CD4-positive, alpha-beta T cell treated with Interleukin-4 for 1 hour (primary cell): ENCODE measurements at regions not wholly inside any gene's neighbourhood (a gene's known extent, or its start where the extent isn't known, plus 50 kb on each side); places are given as distances from the start of the nearest gene placed in this dataset.

Experiments used
- DNase-seq, 2 donors: peaks; one replicate each; pipeline ENCODE4 v3.0.0-alpha.2; 2020 to 2022

- DNase-seq: no peak
Measured at GRCh38 chr2:163367825-163368582, 367.8 kb downstream of the FIGN start.

DNA sequence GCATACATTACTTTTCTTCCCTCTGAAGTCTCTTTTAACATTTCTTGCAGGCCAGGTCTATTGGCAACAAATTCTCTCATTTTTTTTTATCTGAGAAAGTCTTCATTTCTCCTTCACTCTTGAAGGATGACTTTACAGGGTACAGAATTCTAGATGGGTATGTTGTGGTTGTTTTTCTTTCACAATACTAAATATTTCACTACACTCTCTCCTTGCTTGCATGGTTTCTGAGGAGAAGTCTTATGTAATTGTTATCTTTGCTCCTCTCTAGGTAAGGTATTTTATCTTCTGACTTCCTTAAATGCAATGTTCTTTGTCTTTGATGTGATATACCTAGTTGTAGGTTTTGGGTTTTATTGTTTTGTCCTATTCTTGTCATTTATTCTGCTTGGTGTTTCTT, 371.1 kb downstream of the FIGN start:
- no peak for DNase-seq

DNA sequence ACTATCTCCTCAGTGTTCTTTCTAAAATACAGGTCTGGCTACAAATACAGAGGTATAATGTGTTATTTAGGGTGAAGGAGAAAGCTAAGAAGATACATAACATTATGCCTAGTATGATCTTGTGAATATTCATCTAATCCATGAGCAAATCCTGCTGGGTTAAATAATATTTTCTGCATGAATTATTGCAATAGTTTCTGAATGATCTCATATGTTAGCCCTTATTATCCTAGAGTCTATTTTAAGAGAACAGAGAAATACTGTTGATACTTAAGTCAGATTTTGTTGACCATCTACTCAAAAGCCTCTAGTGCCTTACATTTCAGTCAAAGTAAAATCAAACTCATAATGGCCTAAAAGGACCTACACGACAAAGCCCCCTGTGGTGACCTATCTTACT, 382.3 kb downstream of the FIGN start:
- DNase-seq: no peak

- DNase-seq: no peak
Measured at GRCh38 chr2:163351966-163352365, 383.8 kb downstream of the FIGN start.

DNA sequence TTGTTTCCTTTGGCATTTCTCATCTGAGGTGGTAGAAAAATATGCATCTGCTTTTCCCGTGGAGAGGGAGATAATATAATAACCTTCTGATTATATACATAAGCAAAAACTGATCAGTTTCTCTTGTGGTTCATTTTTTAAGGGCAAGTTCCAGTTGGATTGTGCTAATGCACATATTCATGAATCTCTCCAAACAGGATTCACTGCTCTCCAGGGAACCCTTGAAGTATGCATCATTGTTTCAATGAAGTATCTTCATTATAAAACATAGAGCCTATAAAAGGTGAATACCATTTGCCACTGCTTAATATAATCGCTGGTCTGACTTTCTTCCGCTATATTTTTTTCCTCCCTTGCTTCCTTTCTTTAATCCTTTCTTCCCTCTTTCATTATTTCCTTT, 384.7 kb downstream of the FIGN start:
- DNase-seq: no peak

GRCh38 chr2:163348857-163349380, 386.9 kb downstream of the FIGN start:
- peak in 1 of 2 donors; percentile 3 for DNase-seq

- no peak for DNase-seq
Measured at GRCh38 chr2:163347982-163348856, 387.6 kb downstream of the FIGN start.

DNA sequence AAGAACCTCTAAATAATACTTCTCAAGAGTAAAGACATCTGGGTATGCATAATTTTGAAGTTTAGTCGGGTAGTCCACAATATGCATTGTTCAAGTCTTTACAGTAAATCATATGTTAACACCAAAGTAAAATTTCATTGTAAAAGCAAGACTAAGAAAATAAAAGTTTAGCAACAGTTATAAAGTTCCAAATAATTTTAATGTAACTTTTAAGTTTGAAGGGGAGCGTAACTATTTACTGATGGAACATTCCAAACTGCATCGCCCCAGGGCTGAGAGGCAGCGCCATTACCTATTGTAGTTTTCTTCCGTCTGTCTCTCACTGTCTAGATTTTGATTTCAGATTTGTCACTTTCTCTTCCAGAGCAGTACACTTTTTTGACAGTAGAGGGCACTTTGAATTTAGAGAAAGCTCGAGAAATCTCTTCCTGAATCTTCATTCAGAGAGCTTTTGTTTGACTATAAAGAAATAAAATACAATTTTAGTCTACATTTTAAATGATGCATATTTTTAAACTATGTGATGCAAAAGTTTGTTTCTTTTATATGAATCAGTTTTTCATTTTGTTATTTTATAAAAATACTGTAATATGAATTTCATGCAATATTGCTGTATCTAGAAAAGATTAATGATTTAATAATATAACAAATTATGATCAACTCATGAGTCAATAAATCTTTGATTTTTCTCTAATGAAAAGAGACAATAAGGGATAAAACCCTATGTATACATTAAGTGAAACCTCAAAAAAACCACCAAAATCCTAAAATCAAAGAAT, 389.8 kb downstream of the FIGN start:
- peak in 1 of 2 donors; percentile 6 for DNase-seq

DNA sequence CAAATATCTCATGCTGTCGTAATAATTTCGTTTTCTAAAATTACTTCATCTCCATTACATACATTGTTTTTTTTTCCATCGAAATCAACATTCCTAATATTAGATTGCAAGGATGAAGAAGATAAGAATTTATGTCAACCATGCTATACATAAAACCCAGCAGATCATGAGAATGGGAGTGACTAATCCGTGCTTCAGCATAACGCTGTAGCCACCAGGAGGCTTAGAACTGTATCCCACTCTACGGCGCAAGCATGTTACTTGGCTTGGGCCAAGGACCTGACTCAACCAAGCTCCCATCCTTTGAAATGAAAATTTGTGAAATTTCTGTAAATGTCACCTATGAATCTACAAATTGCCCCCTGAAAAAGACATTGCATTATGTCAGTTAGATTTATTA, 392.5 kb downstream of the FIGN start:
- no peak for DNase-seq

- no peak for DNase-seq
Measured at GRCh38 chr2:163341426-163341825, 394.4 kb downstream of the FIGN start.

- no peak for DNase-seq
Measured at GRCh38 chr2:163338270-163338669, 397.5 kb downstream of the FIGN start.

- DNase-seq: no peak
Measured at GRCh38 chr2:163324677-163325076, 411.1 kb downstream of the FIGN start.

DNA sequence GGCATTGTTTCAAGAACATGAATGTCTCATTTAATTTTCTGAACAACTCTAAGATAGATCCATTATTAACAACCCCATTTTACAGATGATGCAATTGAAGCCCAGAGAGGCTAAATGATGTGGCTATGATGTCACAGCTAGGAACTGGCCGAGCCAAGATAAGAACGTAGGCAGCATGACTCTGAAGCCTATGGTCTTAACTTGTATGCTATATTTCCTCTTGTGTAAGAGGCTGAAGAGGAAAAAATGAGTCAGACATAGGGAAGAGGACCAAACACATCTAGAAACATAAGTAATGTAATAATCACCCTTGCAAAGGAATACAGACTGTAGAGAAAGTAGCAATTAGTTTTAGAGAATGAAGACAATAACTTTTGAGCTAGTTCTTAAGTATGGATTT, 416.8 kb downstream of the FIGN start:
- no peak for DNase-seq

DNA sequence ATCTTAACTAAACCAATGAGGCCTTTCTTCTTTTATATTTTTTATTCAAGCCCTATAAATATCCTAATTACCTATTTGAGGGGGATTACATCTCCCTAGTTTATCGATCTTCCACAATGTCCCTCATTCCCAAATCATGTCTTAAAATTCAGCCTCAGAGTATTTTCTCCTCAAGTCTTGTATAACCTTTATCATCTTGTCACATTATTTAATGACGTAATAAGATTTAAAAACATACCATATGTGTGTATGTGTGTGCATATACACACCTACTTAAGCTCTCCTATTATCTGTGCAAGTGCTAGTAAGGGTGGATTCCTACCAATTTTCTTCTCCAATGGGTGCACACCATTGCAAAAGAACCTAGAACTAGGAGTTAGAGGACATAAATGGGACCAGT, 421.1 kb downstream of the FIGN start:
- DNase-seq: no peak

- no peak for DNase-seq
Measured at GRCh38 chr2:163312713-163313112, 423.1 kb downstream of the FIGN start.

- no peak for DNase-seq
Measured at GRCh38 chr2:163306647-163307046, 429.2 kb downstream of the FIGN start.

GRCh38 chr2:163302141-163302540, 433.7 kb downstream of the FIGN start:
- DNase-seq: no peak

DNA sequence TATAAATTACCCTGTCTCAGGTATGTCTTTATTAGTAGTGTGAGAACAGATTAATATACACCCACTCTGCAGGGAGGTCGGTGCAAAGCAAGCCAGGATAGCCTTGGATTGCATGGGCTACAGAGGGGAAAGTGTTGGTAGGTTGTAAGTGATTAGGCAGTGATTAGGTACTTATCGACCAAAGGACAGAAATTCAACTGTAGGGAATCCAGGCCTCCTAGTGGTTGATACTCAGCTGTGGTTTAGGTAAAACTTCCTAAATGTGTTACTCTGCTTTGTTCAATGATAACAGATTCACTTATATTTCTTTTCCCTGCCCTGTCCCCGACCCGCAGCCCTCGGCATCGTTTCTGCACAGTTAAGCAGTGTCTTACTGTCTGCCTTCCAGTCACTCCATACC, 444.0 kb downstream of the FIGN start:
- no peak for DNase-seq

- no peak for DNase-seq
Measured at GRCh38 chr2:163281717-163282116, 443.1 kb upstream of the KCNH7 start.

DNA sequence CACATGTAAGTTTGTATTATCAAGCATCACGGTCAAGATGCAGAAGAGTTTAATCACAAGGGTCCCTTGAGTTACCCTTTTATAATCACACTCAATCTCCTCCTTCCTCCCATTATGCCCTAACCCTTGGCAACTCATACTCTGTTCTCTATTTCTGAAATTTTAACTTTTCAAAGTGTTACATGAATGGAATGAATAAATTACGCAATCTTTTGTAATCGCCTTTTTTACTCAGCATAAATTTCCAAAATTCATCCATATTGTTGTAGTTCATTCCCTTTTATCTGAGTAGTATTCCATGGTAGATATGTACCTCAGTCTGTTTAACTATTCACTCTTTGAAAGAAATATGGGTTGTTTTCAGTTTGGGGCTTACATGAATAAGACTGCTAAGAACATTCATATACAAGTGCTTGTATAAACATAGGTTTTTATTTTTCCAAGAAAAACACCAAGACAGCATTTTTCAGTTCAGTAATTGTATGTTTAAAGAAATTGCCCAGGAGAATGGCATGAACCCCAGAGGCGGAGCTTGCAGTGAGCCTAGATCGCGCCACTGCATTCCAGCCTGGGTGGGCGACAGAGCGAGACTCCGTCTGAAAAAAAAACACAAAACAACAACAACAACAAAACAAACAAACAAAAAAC, 430.9 kb upstream of the KCNH7 start:
- DNase-seq: no peak

GRCh38 chr2:163266772-163267171, 428.2 kb upstream of the KCNH7 start:
- DNase-seq: no peak

DNA sequence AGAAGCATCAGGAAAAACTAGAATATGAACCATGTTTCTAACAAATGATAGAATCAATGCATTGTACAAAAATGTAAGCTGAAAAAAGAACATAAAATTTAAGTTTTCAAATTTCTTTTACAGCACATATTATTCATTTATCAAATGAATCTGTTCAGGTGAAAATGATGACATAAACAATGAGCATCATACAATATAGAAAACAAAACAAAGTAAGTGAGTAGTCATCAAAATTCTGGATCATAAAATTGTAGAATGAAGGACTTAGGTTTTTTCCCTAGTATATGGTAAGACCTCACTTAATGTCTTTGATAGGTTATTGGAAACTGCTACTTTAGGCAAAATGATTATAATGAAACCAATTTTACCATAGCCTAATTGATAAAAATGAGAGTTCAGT, 427.0 kb upstream of the KCNH7 start:
- no peak for DNase-seq

DNA sequence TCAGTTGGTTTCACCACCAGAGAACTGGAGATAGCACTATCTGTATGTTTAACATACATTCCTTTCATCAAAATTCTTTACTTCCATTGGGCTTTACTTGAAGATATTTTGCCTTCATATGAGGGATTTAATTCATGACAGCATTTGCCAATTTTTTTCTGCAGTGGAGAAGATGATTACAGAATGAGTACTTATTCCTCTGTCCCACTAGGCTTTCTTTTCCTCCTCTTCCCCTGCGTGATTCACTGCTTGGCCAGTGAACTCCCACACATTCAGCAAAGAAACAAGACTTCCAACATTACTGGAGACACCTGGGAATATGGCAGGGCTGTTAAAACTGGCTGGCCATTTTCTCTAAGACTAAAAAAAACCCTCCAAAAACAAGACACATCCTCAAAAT, 425.8 kb upstream of the KCNH7 start:
- no peak for DNase-seq
